ENCODE measurements at regions not wholly inside any gene's neighbourhood (a gene's known extent, or its start where the extent isn't known, plus 50 kb on each side); places are given as distances from the start of the nearest gene placed in this dataset.

DNA sequence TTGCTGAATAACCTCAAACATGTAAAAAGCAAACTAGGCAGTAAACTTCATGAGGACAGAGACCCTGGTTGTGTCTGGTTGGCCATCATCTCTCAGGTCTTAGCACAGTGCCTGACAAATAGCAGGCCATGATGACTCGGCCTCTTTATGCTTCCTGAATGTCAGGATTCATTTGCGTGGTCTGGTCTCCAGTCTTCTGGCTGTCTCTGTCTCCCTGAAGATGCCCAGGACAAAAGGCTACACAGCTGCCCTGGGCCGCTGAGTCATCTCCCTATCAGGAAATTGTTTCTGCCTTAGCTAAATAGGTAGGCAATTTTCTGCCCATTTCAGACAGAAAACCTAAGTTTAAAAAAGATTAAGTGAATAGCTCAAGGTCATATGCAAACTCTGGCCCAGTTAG lies 84.1 kb upstream of the FNDC3A start:
- no peak for DNase-seq (ENCODE audit: low spot score)

DNA sequence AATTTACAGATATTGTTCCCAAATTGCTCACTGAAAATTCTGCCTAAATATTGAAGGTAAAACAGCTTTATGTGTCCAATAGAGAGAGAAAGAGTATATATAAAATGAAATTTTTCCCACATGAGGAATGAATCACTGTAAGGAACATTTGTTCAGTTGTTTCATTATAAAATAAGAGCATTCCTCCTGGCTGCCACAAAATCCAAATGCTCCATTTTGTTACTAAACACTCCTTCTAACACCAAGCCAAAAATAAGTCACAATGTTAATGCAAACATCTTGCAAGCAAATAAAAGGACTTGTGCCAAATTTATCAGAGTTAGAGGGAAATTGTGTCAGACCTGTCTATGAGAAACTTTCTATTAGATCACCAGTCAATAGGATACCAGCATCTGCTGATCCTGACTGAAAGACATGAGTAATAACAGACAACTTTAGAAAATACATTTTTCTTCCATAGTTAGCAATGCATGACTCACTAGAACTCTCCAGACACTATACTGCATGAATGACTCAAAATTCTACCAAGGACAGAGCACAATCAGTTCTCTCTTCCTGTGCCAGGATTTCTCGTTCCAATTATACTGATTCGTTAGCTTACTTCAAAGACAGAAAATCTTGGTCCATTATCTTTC lies 83.5 kb upstream of the FNDC3A start:
- no peak for DNase-seq (ENCODE audit: low spot score)

DNA sequence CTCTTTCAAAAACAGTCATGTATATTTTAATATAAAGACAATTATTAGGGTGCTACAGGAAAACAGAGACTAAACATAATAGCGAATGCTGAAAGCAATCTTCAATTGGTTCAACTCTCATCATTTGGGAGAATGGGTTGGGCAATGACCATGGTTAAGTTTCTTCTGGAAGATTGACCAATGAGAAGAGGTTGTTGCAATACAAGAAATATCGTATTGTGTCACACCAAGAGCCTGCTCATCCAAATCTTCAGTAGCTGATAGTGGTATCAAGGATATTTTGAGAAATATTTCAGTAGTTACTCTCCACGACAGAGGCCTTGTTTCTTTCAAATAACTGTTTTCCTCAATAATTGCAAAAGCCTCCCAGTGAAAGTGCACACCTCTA lies 83.0 kb upstream of the FNDC3A start:
- DNase-seq (ENCODE audit: low spot score), result no peak

DNA sequence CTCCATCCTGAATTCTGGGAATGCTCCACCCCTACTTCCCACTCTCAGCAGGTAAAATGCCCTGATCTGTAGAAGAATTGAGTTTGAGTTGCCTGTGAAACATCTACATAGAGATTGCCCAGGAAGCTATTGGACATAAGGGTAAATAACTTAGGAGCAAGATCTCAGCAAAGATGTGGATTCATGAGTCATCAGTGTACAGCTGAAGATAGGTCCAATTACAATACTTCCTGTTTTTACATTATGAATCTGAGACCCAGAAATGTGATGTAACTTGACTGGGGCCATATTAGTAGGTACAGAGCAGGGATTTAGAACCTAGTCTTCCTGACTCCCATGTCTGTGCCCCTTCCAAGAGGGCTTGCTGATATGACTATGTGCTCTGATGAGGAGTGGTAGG lies 79.4 kb upstream of the FNDC3A start:
- no peak for DNase-seq (ENCODE audit: low spot score)

DNA sequence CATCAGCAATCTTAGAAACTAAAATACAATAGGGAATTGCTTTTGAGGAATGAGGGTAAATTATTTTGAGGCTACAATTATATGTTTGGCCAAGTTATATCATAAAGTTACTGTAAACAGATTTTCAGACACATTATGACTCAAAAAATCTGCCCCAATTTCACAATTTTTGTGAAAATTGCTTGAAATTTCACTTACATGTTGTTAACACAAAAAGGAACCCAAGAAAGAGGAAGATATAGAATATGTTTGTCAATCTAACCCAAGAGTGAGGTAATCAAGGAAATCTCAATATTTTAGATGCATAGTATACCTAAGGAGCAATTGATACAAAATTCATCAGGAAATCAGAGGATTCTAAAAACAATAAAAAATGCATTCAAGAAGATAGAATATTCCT lies 73.9 kb upstream of the FNDC3A start:
- no peak for DNase-seq (ENCODE audit: low spot score)

DNA sequence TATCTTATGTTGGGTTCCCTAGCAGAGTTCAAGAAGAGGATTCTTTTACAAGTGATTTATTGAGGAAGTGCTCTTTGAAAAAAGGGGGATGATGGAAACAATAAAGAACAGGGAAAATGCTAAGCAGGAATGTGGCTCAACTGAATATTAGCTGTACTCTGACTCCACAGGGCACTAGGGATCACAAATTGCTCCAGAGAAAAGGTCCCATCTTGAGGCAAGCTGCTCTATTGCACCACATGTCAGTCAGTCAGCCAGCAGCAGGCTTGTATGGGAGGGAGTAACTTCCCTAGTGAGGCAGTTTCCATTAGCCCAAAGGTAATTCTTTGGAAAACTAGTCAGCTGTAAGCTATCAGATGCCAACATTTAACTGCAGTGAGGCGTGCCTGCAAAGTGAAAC lies 73.3 kb upstream of the FNDC3A start:
- DNase-seq (ENCODE audit: low spot score), result peak; percentile 4

DNA sequence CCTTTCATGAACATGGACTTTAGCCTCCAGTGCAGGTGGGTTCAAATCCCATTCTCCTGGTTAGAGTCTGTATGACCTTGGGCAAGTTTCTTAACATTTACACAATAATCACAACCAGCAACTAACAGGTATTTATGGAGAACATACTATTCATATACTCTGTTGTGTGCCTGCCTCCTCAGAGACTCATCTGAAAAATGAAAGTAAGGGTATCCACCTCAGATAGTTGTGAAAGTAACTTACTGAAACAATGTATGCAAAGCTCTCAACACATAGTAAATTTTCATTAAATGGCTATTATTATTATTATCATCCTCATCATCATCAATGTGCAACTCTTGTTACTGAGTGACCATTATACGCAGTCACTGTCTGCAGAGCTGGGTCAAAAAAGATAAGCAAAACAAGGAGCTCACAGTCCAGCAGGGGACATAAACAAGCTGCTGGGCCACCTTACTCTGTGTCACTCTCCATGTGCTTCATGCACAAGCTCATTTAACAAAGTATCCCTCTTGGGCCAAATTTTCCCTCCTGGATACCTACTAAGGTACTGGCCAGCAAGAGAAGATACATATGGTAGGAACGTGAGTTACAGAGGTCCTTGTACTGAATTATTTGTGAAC lies 70.9 kb upstream of the FNDC3A start:
- no peak for DNase-seq (ENCODE audit: low spot score)

DNA sequence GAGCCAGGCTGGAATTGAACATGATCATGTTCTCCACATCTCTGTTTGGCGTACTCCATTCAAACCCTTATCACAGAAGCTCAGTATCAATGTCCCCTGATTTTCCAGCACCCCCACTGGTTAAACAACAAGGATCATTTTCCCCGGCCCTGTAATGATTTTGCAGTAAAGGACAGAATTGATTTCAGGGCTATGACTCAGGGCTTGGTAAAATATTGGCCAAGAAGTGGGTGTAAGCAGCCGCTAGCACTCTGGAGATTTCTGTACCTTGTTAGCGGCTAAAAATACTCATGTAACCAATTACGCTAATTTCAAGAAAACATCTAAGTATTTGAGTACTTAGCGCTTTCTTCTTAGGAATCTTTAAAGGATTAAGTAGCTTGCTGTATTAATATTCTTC lies 69.5 kb upstream of the FNDC3A start:
- DNase-seq (ENCODE audit: low spot score), result peak; percentile 11

DNA sequence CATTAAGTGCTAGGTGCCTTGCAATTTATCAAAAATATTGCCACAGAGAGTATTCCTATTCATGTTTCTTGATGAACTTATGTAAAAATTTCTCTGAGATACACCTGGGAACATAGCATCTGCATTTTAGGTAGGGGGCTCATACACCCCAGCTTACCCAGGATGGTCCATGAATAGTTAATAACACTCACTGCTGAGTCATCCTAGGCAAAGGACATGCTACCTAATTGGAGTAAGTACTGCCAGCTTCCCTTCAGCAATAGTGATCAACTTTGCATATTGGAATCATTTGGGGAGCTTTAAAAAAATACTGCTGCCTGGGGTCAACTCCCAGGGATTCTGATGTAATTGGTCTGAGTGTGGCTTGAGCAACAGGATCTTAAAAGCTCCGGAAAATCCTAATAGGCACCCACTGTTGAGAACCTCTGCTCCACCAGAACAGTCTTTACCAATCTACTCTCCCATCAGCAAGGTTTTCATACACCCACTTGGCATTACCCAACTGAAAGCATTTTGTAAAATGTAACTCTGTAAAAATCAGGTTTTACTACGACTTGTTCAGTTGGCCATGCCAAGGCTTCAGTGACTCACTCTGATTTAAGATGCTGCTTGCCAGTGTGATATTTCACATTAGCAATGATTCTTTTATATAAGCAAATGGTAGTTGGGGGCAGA lies 67.2 kb upstream of the FNDC3A start:
- no peak for DNase-seq (ENCODE audit: low spot score)

DNA sequence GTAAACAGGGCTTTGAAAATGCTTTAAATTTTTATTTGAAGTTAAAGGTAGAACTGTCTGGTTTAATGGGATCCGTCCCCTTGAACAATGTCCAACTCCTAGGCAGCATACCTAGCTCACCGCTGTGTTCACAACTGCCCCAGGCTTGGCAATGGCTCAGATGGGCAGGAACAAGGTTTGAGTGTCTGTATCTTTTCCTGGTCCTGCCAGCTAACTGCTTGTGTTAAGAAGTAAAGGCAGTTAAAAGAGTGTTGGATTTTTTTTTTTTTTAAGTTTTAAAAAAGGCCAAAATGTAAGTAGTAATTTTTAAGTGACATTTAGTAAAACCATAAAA lies 66.7 kb upstream of the FNDC3A start:
- no peak for DNase-seq (ENCODE audit: low spot score)

DNA sequence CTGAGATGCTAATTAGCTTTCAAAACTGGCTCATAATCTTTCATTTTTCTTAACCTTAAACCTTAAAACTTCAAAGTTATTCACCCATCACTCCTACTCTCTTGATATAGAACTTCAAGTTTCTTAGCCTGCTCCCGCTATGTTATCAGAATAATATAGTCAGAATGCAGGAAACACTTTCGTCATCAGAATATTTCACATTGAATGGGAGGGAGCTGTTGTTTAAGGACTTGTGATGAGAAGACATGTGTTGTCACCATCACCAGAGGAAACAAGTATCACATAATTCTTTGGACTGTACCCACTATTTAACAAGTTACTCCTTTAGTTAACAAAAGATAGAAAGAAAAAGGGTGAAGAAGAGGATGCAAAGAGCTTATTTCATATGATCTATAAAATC lies 65.0 kb upstream of the FNDC3A start:
- DNase-seq (ENCODE audit: low spot score), result no peak

DNA sequence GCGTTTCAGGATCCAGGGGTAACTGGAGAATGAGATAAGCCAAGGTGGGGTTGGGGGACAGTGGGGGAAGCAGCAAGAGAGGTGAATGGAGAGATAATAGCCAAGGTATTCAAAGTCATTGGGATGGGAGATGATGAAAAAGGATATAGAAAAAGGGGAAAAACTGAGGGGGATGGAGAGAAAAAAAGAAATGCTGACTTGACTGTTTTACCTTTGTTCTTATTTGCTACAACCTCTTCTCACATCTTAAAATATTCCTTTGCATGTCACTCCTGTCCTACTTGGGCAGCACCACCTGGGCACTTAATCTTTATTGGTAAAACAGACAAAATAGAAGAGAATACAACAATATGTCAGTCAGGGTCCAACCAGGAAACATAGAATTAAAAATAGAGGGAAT lies 56.0 kb upstream of the FNDC3A start:
- no peak for DNase-seq (ENCODE audit: low spot score)

DNA sequence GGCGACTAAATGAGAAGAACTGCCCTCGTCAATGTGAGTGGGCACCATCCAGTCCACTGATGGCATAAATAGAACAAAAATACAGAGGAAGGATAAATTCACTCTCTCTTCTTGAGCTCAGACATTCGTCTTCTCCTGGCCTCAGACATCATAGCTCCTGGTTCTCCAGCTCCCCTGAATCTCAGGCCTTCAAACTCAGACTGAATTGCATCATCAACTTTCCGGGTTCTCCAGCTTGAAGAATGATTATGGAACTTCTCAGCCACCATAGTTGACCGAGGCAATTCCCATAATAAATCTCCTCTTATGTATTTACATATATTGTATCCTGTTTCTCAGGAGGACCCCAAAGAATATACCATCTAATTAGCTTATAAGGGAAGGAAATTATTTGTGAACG lies 55.0 kb upstream of the FNDC3A start:
- DNase-seq (ENCODE audit: low spot score), result no peak

DNA sequence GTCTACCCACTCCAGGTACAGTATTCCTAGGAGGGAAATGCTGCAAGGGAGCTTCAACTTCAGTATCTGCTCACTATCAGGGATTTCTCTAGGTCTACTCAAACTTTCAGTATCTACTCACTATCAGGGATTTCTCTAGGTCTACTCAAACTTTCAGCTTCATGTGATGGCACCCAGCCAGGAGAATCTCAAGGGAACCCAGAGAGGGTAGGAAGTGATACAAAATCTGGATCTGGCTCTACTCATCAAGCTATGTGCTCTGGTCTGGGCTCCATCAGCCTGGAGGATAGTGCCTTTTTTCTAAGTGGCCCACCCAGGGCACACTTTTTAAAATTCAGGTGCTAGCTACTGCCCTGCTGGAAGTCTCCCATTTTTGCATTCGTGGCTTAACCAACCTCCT lies 52.3 kb upstream of the FNDC3A start:
- no peak for DNase-seq (ENCODE audit: low spot score)

DNA sequence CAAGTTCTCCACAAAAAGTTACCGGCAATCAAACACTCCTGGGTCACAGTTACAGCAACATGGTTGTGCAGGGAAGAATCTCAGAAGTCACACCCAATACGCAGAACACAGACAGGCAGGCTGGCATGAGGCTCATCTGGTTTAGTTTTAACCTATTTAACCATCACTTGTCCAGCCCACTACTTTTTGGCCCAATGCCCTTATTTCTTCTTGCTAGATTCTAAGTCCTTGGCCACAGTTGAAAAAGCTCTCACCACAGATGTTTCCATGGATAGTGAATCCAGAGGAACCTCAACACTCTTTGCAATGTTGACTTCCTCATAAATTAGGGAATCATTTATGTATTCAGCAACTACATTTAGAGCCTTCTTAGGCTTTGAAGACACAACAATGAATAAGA lies 50.7 kb upstream of the FNDC3A start:
- no peak for DNase-seq (ENCODE audit: low spot score)

Data from HuH-7.5 (cell line).